GM19025 (cell line): ENCODE measurements at regions not wholly inside any gene's neighbourhood (a gene's known extent, or its start where the extent isn't known, plus 50 kb on each side); places are given as distances from the start of the nearest gene placed in this dataset.
"Not testable (repeated sequence)": the region's sequence is repeated elsewhere in the genome, so short reads cannot be mapped to it uniquely, and the experiment has no call there.

Experiments used
- ATAC-seq: cut with Tn5 transposase; IDR thresholded peaks from one replicate; pipeline ENCODE4 v1.9.1; 2021; ENCODE audit warnings: mild to moderate bottlenecking, low read depth, moderate library complexity; ENCODE audit not compliant: unreplicated experiment

DNA sequence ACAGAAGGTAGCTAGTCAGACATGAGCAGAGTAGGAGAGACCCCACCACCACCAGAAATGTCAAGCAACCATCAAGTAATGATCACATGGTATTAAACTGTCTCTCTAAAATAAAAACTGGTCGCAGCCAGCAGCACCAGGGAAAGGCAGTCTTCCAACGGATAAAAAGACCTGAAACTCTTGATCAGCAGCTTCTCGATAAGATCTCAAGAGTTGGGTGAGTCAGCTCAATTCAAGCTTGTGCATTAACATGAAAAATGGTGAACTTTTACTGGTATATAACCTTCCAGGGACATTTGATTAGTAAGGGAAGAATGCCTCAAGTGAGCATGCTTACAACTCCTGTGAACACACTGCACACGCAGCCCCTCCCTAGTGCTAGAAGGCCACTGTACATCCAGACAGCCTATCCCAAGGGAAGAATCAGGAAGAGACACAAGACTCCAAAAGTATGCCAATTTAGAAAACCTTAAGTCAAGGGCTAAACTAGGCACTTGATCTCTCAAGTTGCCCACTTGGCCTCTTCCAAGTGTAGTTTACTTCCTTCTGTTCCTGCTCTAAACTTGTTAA is 270.0 kb upstream of the GNPDA2 start:
- no peak for ATAC-seq

DNA sequence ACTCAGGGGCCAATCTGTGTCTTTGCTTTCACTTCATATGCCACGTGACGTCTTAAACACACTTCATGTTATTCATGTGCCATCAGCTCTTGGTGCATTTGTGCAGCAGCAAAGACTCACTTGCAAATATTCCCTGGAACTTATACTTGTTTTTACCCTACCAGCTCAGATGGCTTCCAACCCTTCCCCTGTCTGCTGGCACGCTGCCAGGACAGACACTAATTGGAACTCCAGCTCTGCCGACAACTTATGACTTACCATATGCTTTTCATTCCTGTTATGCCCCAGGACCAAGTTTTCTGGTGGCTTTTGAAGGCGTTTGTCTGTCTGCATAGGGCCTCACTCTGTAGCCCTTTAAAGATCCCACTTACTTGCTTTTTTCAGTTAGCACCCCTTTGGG is 261.7 kb upstream of the GNPDA2 start:
- no peak for ATAC-seq

DNA sequence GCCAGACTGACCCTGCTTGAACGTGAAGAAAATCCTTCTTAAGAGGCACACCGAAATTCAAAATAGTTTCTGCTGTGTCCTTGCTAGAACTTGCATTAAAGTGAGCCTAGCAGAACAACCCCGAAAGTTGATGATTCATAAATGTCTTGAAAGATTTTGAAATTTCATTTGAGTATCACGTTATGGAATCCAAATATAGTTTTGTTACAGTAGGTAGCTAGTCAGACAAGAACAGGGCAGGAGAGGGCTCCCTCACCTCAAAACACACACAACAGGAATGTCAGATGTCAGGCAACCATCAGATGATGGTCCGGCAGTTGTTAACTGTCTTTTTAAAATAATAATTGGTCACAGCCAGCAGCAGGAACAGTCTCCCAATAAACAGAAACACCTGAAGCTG is 259.6 kb upstream of the GNPDA2 start:
- ATAC-seq = no peak

DNA sequence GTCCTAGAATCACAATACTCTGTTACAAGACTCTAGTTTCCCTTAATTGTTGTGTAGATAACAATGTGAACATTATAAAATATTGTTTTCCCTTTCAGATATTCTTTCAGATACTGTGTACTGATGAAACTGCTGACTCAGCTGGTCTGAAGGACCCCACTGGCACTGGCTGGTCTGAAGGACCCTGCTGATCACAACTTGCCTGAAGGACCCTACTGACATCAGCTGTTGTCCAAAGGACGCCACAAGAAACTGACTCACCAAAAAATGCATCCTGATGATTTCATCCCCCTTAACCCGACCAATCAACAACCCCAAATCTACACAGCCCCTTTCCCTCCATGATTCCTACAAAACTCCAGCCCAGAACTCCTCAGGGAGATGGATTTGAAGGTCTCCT is 258.8 kb upstream of the GNPDA2 start:
- no peak for ATAC-seq

DNA sequence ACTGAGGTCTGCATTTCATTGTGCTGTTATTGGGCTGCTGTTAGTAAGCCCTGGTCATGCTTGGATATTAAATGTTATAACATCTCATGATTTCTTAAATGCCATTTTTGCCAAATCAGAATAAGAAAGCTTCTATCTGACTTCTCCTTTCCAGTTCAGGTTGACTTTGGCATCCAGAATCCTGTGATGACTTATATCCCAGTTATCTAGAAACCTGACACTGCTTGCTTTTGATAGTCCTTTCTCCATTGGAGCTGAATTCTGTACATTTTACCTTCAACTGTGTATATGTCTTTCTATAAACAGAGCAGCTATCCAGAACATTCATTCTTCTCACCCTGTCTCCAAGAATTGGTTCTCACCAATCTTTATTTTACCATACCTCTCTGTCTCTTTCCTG is 257.7 kb upstream of the GNPDA2 start:
- ATAC-seq = no peak

DNA sequence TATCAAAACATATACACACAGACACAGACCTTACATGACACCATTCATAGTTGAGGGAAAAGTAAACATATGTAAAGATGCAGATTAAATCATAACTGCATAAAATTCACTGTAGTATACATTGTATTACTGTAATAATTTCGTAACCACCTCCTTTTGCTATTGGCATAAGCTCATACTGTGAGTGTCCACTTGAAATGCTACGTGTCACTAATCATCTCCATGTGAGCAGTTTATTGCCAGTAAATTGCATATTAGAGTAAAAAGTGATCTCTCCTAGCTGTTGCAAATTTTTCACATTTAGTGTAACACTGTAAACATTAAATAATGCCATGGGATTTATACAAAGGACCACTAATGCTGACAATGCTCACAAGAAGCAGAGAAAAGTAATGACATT is 256.7 kb upstream of the GNPDA2 start:
- ATAC-seq = no peak

- no peak for ATAC-seq
Observed at GRCh38 chr4:44978020-44978419, 251.7 kb upstream of the GNPDA2 start.

GRCh38 chr4:44965435-44966095 is 239.2 kb upstream of the GNPDA2 start:
- ATAC-seq = no peak

- not testable (repeated sequence) for ATAC-seq
Observed at GRCh38 chr4:44964086-44964485, 237.7 kb upstream of the GNPDA2 start.

DNA sequence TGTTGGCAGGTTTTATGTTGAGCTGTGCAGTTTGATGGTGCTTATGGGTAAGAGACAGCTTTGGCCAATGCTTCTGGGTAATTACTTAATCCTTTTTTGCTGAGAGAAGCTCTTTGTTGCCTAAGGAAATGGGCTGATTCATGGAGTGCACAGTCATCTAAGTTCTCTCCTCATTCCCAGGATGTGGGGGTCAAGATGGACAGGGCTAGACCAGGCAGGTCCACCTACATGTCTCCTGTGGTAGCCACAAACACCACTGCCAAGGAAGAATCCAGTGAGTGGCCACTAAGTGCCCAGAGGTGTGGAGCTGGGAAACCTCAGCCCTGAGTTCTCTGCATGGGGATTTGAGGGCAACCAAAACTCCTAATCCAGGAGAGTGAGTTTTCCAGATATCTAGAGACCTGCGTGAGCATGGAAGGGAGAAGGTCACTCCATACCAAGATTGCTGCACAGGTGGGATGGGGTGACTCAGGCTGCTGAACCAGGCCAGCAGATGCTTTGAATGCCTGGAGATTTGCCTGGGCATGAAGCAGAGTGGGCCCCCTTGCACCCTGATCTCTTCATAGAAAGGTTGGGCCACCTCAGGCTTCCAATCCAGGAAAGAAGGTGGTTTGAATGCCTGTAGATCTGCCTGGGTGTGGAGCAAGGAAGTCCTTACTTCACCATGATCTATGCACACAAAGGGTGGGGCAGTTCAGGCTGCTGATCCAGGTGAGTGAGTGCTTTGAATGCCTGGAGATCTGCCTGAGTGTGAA is 234.8 kb upstream of the GNPDA2 start:
- ATAC-seq = no peak

GRCh38 chr4:44931720-44932119 is 205.4 kb upstream of the GNPDA2 start:
- ATAC-seq = no peak

- ATAC-seq = no peak
Observed at GRCh38 chr4:44928785-44929184, 202.4 kb upstream of the GNPDA2 start.

GRCh38 chr4:44927399-44928380 is 201.3 kb upstream of the GNPDA2 start:
- ATAC-seq = no peak

- no peak for ATAC-seq
Observed at GRCh38 chr4:44916411-44916810, 190.1 kb upstream of the GNPDA2 start.

DNA sequence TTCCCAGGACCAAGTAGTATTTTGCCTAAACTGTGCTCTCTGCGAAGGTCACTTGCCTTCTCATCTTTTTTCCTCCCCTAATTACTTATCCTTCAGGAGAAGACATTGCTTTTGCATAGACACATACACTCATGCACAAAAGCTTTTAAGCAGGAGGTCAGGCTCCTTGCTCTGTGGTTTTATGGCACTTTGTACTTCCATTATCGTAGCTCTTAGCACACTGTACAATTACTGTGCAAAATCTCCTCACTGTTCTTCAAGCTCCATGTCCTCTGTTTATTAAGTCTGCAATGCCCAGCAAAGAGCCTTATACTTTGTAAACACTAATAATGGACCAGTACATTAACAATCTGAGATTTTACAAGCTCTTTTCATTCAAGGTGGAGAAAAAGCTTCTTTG is 188.4 kb upstream of the GNPDA2 start:
- no peak for ATAC-seq

GRCh38 chr4:44914223-44914622 is 187.9 kb upstream of the GNPDA2 start:
- ATAC-seq = no peak

DNA sequence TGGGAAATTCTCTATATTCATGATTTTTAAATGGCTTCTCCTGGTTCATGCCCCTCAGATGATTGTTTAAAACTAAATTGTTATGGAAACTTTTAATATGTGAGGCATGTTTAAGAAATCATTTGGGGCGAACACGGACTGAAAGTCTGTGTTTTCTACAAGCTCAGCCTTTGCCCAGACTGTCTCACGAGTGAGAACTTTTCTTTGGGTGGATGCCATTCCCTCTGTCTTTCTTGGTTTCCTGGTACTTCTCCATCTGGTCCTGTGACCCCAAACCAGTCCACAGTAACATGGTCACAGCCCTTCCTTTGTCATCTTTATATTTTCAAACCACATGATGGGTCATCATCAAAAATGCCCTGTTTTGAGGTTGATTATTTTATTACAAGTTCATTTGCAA is 186.6 kb upstream of the GNPDA2 start:
- ATAC-seq = no peak

- ATAC-seq = no peak
Observed at GRCh38 chr4:44908565-44908964, 182.2 kb upstream of the GNPDA2 start.

GRCh38 chr4:44872246-44872645 is 145.9 kb upstream of the GNPDA2 start:
- no peak for ATAC-seq

- ATAC-seq = no peak
Observed at GRCh38 chr4:44871133-44871532, 144.8 kb upstream of the GNPDA2 start.

DNA sequence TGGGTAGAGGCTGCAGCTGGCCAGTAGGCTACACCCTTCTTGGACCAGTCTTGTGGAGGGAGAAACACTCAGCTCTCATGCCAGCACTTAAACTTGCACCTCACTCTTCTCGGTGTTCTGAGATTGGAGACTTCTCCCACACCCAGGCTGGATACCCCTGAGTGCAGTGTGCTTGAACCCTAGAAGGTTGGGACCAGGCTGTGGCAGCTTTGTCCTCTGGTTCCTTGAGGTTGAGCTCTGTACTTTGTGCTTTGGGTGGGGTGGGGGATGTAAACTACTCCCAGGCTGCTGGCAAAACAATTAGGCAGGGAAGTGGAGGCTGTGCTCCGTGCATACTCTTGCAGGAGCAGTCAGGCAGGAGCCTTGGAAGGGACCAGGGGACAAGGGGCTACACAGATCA is 143.6 kb upstream of the GNPDA2 start:
- ATAC-seq = no peak
